ENCODE measurements at regions not wholly inside any gene's neighbourhood (a gene's known extent, or its start where the extent isn't known, plus 50 kb on each side); places are given as distances from the start of the nearest gene placed in this dataset.
A peak's percentile ranks its signal among the peaks of the same experiment; 100 is the strongest.
"Not testable (repeated sequence)": the region's sequence is repeated elsewhere in the genome, so short reads cannot be mapped to it uniquely, and the experiment has no call there.

DNA sequence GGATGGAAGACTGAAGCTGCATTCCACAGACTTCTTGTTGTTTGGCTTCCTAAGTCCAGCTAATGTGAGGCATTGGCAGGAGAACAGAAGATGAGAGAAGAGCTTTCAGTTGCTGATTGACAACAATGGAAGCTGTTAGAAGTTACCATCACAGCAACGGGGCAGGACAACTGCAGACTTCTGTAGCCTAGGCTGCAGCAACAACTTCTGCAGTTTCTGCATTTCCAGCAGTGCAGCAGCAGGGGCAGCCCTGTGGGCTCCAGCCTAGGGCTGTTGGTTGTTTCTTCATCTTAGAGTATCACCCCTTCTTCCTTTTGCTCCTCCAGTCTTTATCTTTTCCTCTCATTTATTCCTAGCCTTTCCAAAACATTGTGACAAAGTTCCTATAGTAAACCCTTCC lies 528.8 kb upstream of the PTGER4 start:
- DNase-seq (ENCODE audit: low read depth, low spot score): no peak

DNA sequence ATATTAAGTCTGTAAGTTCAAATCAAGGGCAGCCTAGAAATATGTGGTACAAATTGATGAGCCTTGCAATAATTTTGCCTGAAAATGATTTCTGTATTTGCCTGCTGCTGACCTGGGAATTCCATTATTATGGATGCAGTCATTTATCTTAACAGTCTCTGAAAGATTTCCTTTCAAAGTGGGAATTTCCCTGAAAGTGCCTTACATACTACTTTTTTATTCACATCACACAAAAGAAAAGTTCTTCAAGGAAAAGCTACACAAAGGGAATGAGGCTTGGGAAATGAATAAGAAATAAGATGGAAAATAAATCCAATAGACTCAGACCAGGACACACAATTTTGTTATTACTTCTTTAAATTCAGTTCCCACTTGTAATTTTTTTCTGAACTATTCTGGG lies 537.8 kb upstream of the PTGER4 start:
- DNase-seq (ENCODE audit: low read depth, low spot score): no peak

GRCh38 chr5:40141418-40141817 lies 538.3 kb upstream of the PTGER4 start:
- DNase-seq (ENCODE audit: low read depth, low spot score): no peak

GRCh38 chr5:40137223-40137622 lies 542.5 kb upstream of the PTGER4 start:
- no peak for DNase-seq (ENCODE audit: low read depth, low spot score)

- no peak for DNase-seq (ENCODE audit: low read depth, low spot score)
These were observed 544.7 kb upstream of the PTGER4 start for GRCh38 chr5:40134883-40135520.

GRCh38 chr5:40124367-40124766 lies 555.3 kb upstream of the PTGER4 start:
- DNase-seq (ENCODE audit: low read depth, low spot score): no peak

GRCh38 chr5:40121236-40121635 lies 558.5 kb upstream of the PTGER4 start:
- DNase-seq (ENCODE audit: low read depth, low spot score): no peak

GRCh38 chr5:40112875-40113274 lies 566.8 kb upstream of the PTGER4 start:
- no peak for DNase-seq (ENCODE audit: low read depth, low spot score)

DNA sequence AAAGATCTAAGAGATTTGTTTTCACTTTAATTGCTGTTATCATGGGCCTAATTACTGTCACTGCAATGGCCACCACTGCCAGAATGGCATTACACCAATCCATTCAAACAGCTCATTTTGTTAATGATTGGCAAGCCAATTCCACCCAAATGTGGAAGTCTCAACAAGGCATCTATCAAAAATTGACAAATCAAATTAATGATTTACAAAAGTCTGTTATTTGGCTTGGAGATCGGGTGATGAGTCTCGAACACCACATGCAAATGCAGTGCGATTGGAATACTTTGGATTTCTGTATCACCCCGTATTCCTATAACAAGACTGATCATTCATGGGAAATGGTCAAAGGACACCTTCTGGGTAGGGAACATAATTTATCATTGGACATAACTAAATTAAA lies 568.7 kb upstream of the PTGER4 start:
- DNase-seq (ENCODE audit: low read depth, low spot score): not testable (repeated sequence)

DNA sequence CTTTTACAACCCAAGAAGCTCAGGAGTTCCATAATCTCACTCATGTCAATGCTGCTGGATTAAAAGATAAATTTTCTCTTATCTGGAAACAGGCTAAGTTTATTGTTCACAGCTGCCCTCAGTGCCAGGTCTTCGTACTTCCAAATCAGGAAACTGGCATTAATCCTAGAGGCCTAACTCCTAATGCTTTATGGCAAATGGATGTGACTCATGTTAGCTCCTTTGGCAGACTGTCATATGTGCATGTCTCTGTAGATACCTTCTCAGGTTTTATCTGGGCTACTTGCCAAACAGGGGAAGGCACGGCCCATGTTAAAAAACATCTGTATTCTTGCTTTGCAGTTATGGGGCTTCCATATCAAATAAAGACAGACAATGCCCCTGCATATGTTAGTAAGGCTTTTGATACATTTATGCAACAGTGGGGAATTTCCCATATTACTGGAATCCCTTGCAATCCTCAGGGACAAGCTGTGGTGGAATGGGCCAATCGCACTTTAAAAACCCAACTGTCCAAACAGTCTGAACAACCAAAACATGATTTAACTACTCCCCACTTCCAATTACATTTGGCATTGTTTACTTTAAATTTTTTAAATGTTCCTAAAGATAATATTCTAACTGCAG lies 570.8 kb upstream of the PTGER4 start:
- not testable (repeated sequence) for DNase-seq (ENCODE audit: low read depth, low spot score)

DNA sequence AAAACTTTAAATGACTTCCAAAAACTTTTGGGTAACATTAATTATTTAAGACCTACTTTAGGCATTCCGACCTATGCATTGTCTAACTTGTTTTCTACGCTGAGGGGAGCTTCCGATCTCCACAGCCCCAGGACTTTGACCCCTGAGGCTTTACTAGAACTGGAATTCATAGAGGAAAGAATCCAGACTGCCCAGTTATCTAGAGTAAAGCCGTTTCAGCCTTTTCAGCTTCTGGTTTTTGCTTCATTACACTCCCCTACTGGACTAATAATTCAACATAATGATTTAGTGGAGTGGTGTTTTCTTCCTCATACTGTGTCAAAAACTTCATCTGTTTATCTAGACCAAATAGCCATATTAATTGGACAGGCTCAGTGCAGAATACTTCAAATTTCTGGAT lies 571.9 kb upstream of the PTGER4 start:
- DNase-seq (ENCODE audit: low read depth, low spot score): not testable (repeated sequence)

DNA sequence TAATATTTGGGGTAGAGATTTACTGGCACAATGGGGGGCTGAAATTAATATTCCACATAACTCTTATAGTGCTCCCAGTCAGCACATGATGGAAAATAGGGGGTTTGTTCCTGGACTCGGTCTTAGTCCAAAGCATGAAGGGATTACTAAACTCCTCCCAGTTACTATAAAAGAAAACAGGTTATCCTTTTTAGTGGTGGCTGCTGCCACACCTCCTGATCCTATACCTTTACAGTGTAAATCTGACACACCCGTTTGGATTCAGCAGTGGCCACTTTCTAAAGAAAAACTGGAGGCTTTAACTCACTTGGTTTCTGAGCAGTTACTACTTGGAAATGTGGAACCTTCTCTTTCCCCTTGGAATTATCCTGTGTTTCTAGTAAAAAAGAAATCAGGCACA lies 572.9 kb upstream of the PTGER4 start:
- no peak for DNase-seq (ENCODE audit: low read depth, low spot score)

- DNase-seq (ENCODE audit: low read depth, low spot score): no peak
These were observed 581.4 kb upstream of the PTGER4 start for GRCh38 chr5:40098313-40098712.

- no peak for DNase-seq (ENCODE audit: low read depth, low spot score)
These were observed 586.2 kb upstream of the PTGER4 start for GRCh38 chr5:40093550-40093949.

GRCh38 chr5:40089269-40089668 lies 590.4 kb upstream of the PTGER4 start:
- peak; percentile 7 for DNase-seq (ENCODE audit: low read depth, low spot score)

DNA sequence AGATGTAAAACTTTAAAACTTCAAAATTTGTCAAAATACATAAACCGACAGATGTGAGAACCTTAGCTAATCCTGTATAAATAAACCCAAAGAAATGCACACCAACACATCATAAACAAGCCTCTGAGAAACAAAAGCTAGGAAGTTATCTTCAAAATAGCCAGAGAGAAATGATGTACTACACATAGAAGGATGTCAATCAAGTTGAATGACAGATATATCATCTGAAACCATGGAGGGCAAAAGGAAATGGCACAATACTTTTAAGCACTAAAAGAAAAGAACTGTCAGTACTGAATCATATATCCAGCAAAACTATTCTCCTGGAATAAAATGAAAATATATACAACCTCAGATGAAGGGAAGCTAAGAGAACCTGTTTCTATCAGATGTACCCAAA lies 595.1 kb upstream of the PTGER4 start:
- DNase-seq (ENCODE audit: low read depth, low spot score): no peak

GRCh38 chr5:40082313-40082712 lies 597.4 kb upstream of the PTGER4 start:
- no peak for DNase-seq (ENCODE audit: low read depth, low spot score)

GRCh38 chr5:40080191-40080590 lies 599.5 kb upstream of the PTGER4 start:
- no peak for DNase-seq (ENCODE audit: low read depth, low spot score)

GRCh38 chr5:40078898-40079575 lies 600.7 kb upstream of the PTGER4 start:
- no peak for DNase-seq (ENCODE audit: low read depth, low spot score)

DNA sequence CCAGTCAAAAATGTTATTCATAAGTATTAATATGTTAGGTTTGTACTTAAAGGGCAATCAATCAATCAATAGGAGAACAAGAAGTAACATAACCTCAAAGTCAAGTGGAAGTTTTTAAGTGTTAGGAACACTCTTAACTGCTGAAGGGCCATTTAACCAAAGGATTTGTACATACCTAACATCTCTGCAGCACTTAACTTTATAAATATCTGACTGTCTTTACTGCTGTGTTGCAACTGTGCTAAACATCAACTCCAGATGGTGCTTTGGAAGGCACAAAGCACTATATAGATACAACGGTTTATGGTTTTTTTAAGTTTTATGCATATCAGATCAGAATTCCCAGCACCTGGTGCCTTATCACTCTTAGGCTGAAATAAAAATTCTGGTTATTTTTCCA lies 604.9 kb upstream of the PTGER4 start:
- no peak for DNase-seq (ENCODE audit: low read depth, low spot score)

DNA sequence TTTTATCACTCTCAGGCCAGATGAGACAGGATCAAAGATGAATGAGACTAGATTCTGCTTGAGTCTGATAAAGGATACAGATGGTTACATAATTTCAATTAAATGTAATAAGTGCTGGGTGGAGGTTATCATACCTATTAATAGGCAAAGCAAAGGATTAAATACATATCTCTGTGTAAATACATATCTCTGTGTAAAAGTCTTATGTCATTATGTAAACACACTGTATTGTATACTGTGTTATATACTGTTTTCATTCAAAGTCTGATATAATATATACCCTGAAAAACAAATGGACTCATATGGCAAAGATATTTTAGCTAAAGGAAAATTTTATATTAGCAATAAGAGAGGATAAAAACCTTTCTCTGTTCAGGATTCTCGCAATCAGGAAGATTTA lies 605.8 kb upstream of the PTGER4 start:
- no peak for DNase-seq (ENCODE audit: low read depth, low spot score)

- no peak for DNase-seq (ENCODE audit: low read depth, low spot score)
These were observed 607.8 kb upstream of the PTGER4 start for GRCh38 chr5:40071870-40072269.

DNA sequence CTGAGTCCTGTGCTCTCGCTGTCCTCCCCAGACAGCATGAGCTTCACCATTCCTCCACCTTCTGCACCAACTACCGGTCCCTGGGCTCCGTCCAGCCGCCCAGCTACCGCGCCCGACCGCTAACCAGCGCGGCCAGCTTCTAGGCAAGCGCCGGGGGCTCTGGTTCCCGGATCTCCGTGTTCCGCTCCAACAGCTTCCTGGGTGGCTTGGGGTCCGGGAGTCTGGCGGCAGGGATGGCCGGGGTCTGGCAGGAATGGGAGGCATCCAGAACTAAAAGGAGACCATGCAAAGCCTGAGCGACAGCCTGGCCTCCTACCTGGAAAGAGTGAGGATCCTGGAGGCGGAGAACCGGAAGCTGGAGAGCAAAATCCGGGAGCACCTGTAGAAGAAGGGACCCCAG lies 613.1 kb upstream of the PTGER4 start:
- no peak for DNase-seq (ENCODE audit: low read depth, low spot score)
